Right hindlimb (tissue), 1 donor: ENCODE measurements at regions not wholly inside any gene's neighbourhood (a gene's known extent, or its start where the extent isn't known, plus 50 kb on each side); places are given as distances from the start of the nearest gene placed in this dataset.
"Not testable (repeated sequence)": the region's sequence is repeated elsewhere in the genome, so short reads cannot be mapped to it uniquely, and the experiment has no call there.

Experiments used
- DNase-seq: peaks from one replicate; pipeline ENCODE4 v3.0.0-alpha.2; 2018

GRCh38 chrX:121746105-121746504 is 698.7 kb downstream of the GLUD2 start:
- no peak for DNase-seq

GRCh38 chrX:121753602-121754001 is 706.2 kb downstream of the GLUD2 start:
- DNase-seq = not testable (repeated sequence)

GRCh38 chrX:121754301-121754700 is 706.9 kb downstream of the GLUD2 start:
- no peak for DNase-seq

- no peak for DNase-seq
Measured at GRCh38 chrX:121755541-121755940, 708.1 kb downstream of the GLUD2 start.

- no peak for DNase-seq
Measured at GRCh38 chrX:121761845-121762244, 714.4 kb downstream of the GLUD2 start.

GRCh38 chrX:121763671-121764070 is 716.3 kb downstream of the GLUD2 start:
- no peak for DNase-seq

- DNase-seq = not testable (repeated sequence)
Measured at GRCh38 chrX:121768210-121768609, 720.8 kb downstream of the GLUD2 start.

GRCh38 chrX:121781991-121782390 is 734.6 kb downstream of the GLUD2 start:
- no peak for DNase-seq

- no peak for DNase-seq
Measured at GRCh38 chrX:121782544-121782943, 735.1 kb downstream of the GLUD2 start.

- no peak for DNase-seq
Measured at GRCh38 chrX:121782976-121783375, 735.6 kb downstream of the GLUD2 start.

GRCh38 chrX:121802881-121803412 is 755.5 kb downstream of the GLUD2 start:
- DNase-seq = no peak

- DNase-seq = no peak
Measured at GRCh38 chrX:121823406-121823805, 776.0 kb downstream of the GLUD2 start.

- no peak for DNase-seq
Measured at GRCh38 chrX:121831601-121832000, 784.2 kb downstream of the GLUD2 start.

GRCh38 chrX:121832446-121832845 is 785.0 kb downstream of the GLUD2 start:
- no peak for DNase-seq

- no peak for DNase-seq
Measured at GRCh38 chrX:121836000-121836399, 788.6 kb downstream of the GLUD2 start.

GRCh38 chrX:121851033-121851432 is 803.6 kb downstream of the GLUD2 start:
- no peak for DNase-seq

- DNase-seq = no peak
Measured at GRCh38 chrX:121853762-121854613, 806.6 kb downstream of the GLUD2 start.

GRCh38 chrX:121854614-121854911 is 807.2 kb downstream of the GLUD2 start:
- DNase-seq = no peak

GRCh38 chrX:121858867-121859647 is 811.6 kb downstream of the GLUD2 start:
- no peak for DNase-seq

- DNase-seq = no peak
Measured at GRCh38 chrX:121863976-121864375, 816.6 kb downstream of the GLUD2 start.

- DNase-seq = no peak
Measured at GRCh38 chrX:121864561-121864960, 817.2 kb downstream of the GLUD2 start.

- no peak for DNase-seq
Measured at GRCh38 chrX:121869876-121870477, 822.6 kb downstream of the GLUD2 start.

- DNase-seq = no peak
Measured at GRCh38 chrX:121871122-121871521, 823.7 kb downstream of the GLUD2 start.

- DNase-seq = no peak
Measured at GRCh38 chrX:121876305-121876704, 828.9 kb downstream of the GLUD2 start.
